Fibroblast of lung (primary cell): ENCODE measurements at regions not wholly inside any gene's neighbourhood (a gene's known extent, or its start where the extent isn't known, plus 50 kb on each side); places are given as distances from the start of the nearest gene placed in this dataset.

ENCODE experiments used
- CTCF ChIP-seq, 2 donors: IDR thresholded peaks in 1 of 2; conservative IDR thresholded peaks in 1 of 2; 1 replicate in 1 of 2; 2 replicates in 1 of 2; pipeline ENCODE4 v1.5.1; 2011 to 2012; ENCODE audit warnings: low read length in 2 of 2, control low read depth in 1 of 2, inconsistent platforms in 1 of 2, low read depth in 1 of 2, mild to moderate bottlenecking in 1 of 2
- EZH2 ChIP-seq: IDR thresholded peaks from 2 replicates; pipeline ENCODE4 v1.5.1; 2012; ENCODE audit warnings: low read length, control low read depth, mild to moderate bottlenecking; ENCODE audit errors: missing control alignments

GRCh38 chr4:8724436-8725070 is 132.0 kb downstream of the CPZ start:
- TF ChIP-seq CTCF (conservative IDR thresholded peaks at IDR 0.05 in 1 of 2, IDR thresholded peaks at IDR 0.05 in 1 of 2; ENCODE audit: low read depth in 1 of 2, low read length in 2 of 2) = no peak
- TF ChIP-seq EZH2 = no peak
